ENCODE measurements at regions not wholly inside any gene's neighbourhood (a gene's known extent, or its start where the extent isn't known, plus 50 kb on each side); places are given as distances from the start of the nearest gene placed in this dataset.

GRCh38 chr17:72264682-72265405 is 144.0 kb downstream of the SOX9 start:
- DNase-seq = no peak
- H3K27me3 Mint-ChIP-seq = peaks cover 6% of the 10 kb centered on the region
- ChIA-PET POLR2A (no interaction called here), CTCF (interaction anchor here (1.2 to 1.5 kb wide), 2 partner anchors 10 to 548 kb away, joined by 3 to 6 read pairs; no protein-coding TSS in a partner anchor)
- H3K4me1 Mint-ChIP-seq = no peaks in the 10 kb centered on the region
- peaks cover 3% of the 10 kb centered on the region for H3K9me3 Mint-ChIP-seq (ENCODE audit: low read depth)
- no peak overlapping the region for H3K27ac Mint-ChIP-seq
- ATAC-seq = no peak
- H3K4me3 Mint-ChIP-seq = no peak overlapping the region
- intact Hi-C loops (cut with DNase I, micrococcal nuclease) = no loop called here
- no peaks in the 10 kb centered on the region for H3K36me3 Mint-ChIP-seq (ENCODE audit: low read depth)

GRCh38 chr17:72266112-72266775 is 145.4 kb downstream of the SOX9 start:
- POLR2A ChIA-PET = no interaction called here
- Mint-ChIP-seq H3K9me3 (ENCODE audit: low read depth) (peaks cover 2% of the 10 kb centered on the region), H3K27ac (no peak overlapping the region), H3K27me3 (peaks cover 6% of the 10 kb centered on the region), H3K36me3 (ENCODE audit: low read depth) (no peaks in the 10 kb centered on the region), H3K4me1 (no peaks in the 10 kb centered on the region), H3K4me3 (no peak overlapping the region)
- ATAC-seq (no peak), DNase-seq (no peak)
- CTCF ChIA-PET = interaction anchor here (1.5 kb wide), 1 partner anchor 12 kb away, joined by 6 read pairs; no protein-coding TSS in a partner anchor
- intact Hi-C loops (cut with DNase I, micrococcal nuclease) = no loop called here

- Mint-ChIP-seq H3K36me3 (ENCODE audit: low read depth) (no peaks in the 10 kb centered on the region), H3K27ac (no peak overlapping the region), H3K4me3 (no peak overlapping the region), H3K27me3 (peaks cover 6% of the 10 kb centered on the region), H3K9me3 (ENCODE audit: low read depth) (no peaks in the 10 kb centered on the region), H3K4me1 (no peaks in the 10 kb centered on the region)
- DNase-seq (no peak), ATAC-seq (no peak)
- POLR2A ChIA-PET = no interaction called here
- CTCF ChIA-PET = no interaction called here
- intact Hi-C loops (cut with DNase I, micrococcal nuclease) = no loop called here
Observed at GRCh38 chr17:72267601-72268000, 146.8 kb downstream of the SOX9 start.

- DNase-seq (no peak), ATAC-seq (no peak)
- H3K4me1 Mint-ChIP-seq = no peaks in the 10 kb centered on the region
- no peak overlapping the region for H3K4me3 Mint-ChIP-seq
- no peak overlapping the region for H3K27ac Mint-ChIP-seq
- ChIA-PET CTCF (no interaction called here), POLR2A (no interaction called here)
- H3K9me3 Mint-ChIP-seq (ENCODE audit: low read depth) = no peaks in the 10 kb centered on the region
- no peaks in the 10 kb centered on the region for H3K36me3 Mint-ChIP-seq (ENCODE audit: low read depth)
- peaks cover 6% of the 10 kb centered on the region for H3K27me3 Mint-ChIP-seq
- intact Hi-C loops (cut with DNase I, micrococcal nuclease) = no loop called here
Observed at GRCh38 chr17:72268431-72268830, 147.6 kb downstream of the SOX9 start.

- H3K36me3 Mint-ChIP-seq (ENCODE audit: low read depth) = no peaks in the 10 kb centered on the region
- ATAC-seq = no peak
Observed at GRCh38 chr17:72270273-72270924, 149.6 kb downstream of the SOX9 start.

GRCh38 chr17:72271603-72272002 is 150.8 kb downstream of the SOX9 start:
- ChIA-PET POLR2A (no interaction called here), CTCF (no interaction called here)
- Mint-ChIP-seq H3K27ac (no peak overlapping the region), H3K36me3 (ENCODE audit: low read depth) (no peaks in the 10 kb centered on the region), H3K27me3 (peaks cover 2% of the 10 kb centered on the region), H3K9me3 (ENCODE audit: low read depth) (peaks cover 8% of the 10 kb centered on the region), H3K4me1 (no peaks in the 10 kb centered on the region), H3K4me3 (no peak overlapping the region)
- DNase-seq (no peak), ATAC-seq (no peak)
- intact Hi-C loops (cut with DNase I, micrococcal nuclease) = loop anchor here in 1 of 2 experiments (10.0 kb wide), 1 partner anchor 83 kb away; no protein-coding TSS in a partner anchor

More at GRCh38 chr17:72270273-72270924, 149.6 kb downstream of the SOX9 start:
- H3K27ac Mint-ChIP-seq = no peak overlapping the region
- H3K4me1 Mint-ChIP-seq = no peaks in the 10 kb centered on the region
- DNase-seq = no peak
- intact Hi-C loops (cut with DNase I, micrococcal nuclease) = loop anchor here in 1 of 2 experiments (10.0 kb wide), 1 partner anchor 84 kb away; no protein-coding TSS in a partner anchor
- peaks cover 6% of the 10 kb centered on the region for H3K27me3 Mint-ChIP-seq
- no peaks in the 10 kb centered on the region for H3K9me3 Mint-ChIP-seq (ENCODE audit: low read depth)
- ChIA-PET CTCF (no interaction called here), POLR2A (no interaction called here)
- no peak overlapping the region for H3K4me3 Mint-ChIP-seq

GRCh38 chr17:72273289-72274056 is 152.7 kb downstream of the SOX9 start:
- intact Hi-C loops (cut with DNase I, micrococcal nuclease) = loop anchor here in 1 of 2 experiments (10.0 kb wide), 1 partner anchor 81 kb away; no protein-coding TSS in a partner anchor
- H3K27ac Mint-ChIP-seq = no peak overlapping the region
- no peak for ATAC-seq
- H3K9me3 Mint-ChIP-seq (ENCODE audit: low read depth) = peaks cover 8% of the 10 kb centered on the region
- no peak overlapping the region for H3K4me3 Mint-ChIP-seq
- H3K27me3 Mint-ChIP-seq = no peaks in the 10 kb centered on the region
- H3K36me3 Mint-ChIP-seq (ENCODE audit: low read depth) = no peaks in the 10 kb centered on the region
- ChIA-PET POLR2A (interaction anchor here (0.7 kb wide), 1 partner anchor 444 kb away, joined by 3 read pairs; no protein-coding TSS in a partner anchor), CTCF (no interaction called here)
- no peaks in the 10 kb centered on the region for H3K4me1 Mint-ChIP-seq
- DNase-seq = no peak

GRCh38 chr17:72274614-72275013 is 153.8 kb downstream of the SOX9 start:
- no peak for ATAC-seq
- CTCF ChIA-PET = interaction anchor here (0.5 to 0.7 kb wide), 2 partner anchors 21 to 314 kb away, joined by 3 read pairs; no protein-coding TSS in a partner anchor
- H3K36me3 Mint-ChIP-seq (ENCODE audit: low read depth) = no peaks in the 10 kb centered on the region

GRCh38 chr17:72280881-72281280 is 160.1 kb downstream of the SOX9 start:
- ChIA-PET POLR2A (no interaction called here), CTCF (no interaction called here)
- no peaks in the 10 kb centered on the region for H3K36me3 Mint-ChIP-seq (ENCODE audit: low read depth)
- H3K4me3 Mint-ChIP-seq = no peak overlapping the region
- DNase-seq = no peak
- intact Hi-C loops (cut with DNase I, micrococcal nuclease) = no loop called here
- no peak overlapping the region for H3K27ac Mint-ChIP-seq
- no peak for ATAC-seq
- H3K27me3 Mint-ChIP-seq = peaks cover 5% of the 10 kb centered on the region
- H3K9me3 Mint-ChIP-seq (ENCODE audit: low read depth) = peaks cover 5% of the 10 kb centered on the region
- no peaks in the 10 kb centered on the region for H3K4me1 Mint-ChIP-seq

More at GRCh38 chr17:72274614-72275013, 153.8 kb downstream of the SOX9 start:
- Mint-ChIP-seq H3K27ac (no peak overlapping the region), H3K4me3 (no peak overlapping the region), H3K9me3 (ENCODE audit: low read depth) (peaks cover 8% of the 10 kb centered on the region), H3K4me1 (no peaks in the 10 kb centered on the region), H3K27me3 (no peaks in the 10 kb centered on the region)
- intact Hi-C loops (cut with DNase I, micrococcal nuclease) = loop anchor here (5.0 to 10.0 kb wide), 2 partner anchors 53 to 80 kb away; no protein-coding TSS in a partner anchor
- no peak for DNase-seq
- POLR2A ChIA-PET = no interaction called here

- no peak overlapping the region for H3K4me3 Mint-ChIP-seq
- intact Hi-C loops (cut with DNase I, micrococcal nuclease) = no loop called here
- H3K36me3 Mint-ChIP-seq (ENCODE audit: low read depth) = no peaks in the 10 kb centered on the region
- ATAC-seq = no peak
- no peak overlapping the region for H3K27ac Mint-ChIP-seq
- H3K9me3 Mint-ChIP-seq (ENCODE audit: low read depth) = no peaks in the 10 kb centered on the region
- no peak for DNase-seq
- H3K4me1 Mint-ChIP-seq = no peaks in the 10 kb centered on the region
- ChIA-PET POLR2A (no interaction called here), CTCF (interaction anchor here (0.6 kb wide), 1 partner anchor 31 kb away, joined by 4 read pairs; no protein-coding TSS in a partner anchor)
- peaks cover 5% of the 10 kb centered on the region for H3K27me3 Mint-ChIP-seq
Observed at GRCh38 chr17:72282439-72283029, 161.7 kb downstream of the SOX9 start.

GRCh38 chr17:72284806-72285205 is 164.0 kb downstream of the SOX9 start:
- Mint-ChIP-seq H3K36me3 (ENCODE audit: low read depth) (no peaks in the 10 kb centered on the region), H3K4me1 (no peaks in the 10 kb centered on the region)
- POLR2A ChIA-PET = no interaction called here

More at GRCh38 chr17:72284806-72285205, 164.0 kb downstream of the SOX9 start:
- DNase-seq = no peak
- CTCF ChIA-PET = no interaction called here
- Mint-ChIP-seq H3K27me3 (peaks cover 5% of the 10 kb centered on the region), H3K27ac (no peak overlapping the region), H3K9me3 (ENCODE audit: low read depth) (no peaks in the 10 kb centered on the region), H3K4me3 (no peak overlapping the region)
- no peak for ATAC-seq
- intact Hi-C loops (cut with DNase I, micrococcal nuclease) = no loop called here

Data from activated CD4-positive, alpha-beta T cell treated with anti-CD3 and anti-CD28 coated beads for 36 hours (primary cell).